Glutamatergic neuron (in vitro differentiated cells): ENCODE measurements at regions not wholly inside any gene's neighbourhood (a gene's known extent, or its start where the extent isn't known, plus 50 kb on each side); places are given as distances from the start of the nearest gene placed in this dataset.

Experiments used
- DNase-seq: peaks from one replicate; pipeline ENCODE4 v3.0.0; 2022
- H3K27ac Mint-ChIP-seq: one replicate; pipeline ENCODE4 v1.8.0; 2020; ENCODE audit warnings: mild to moderate bottlenecking, mixed read lengths, inconsistent platforms; ENCODE audit not compliant: unreplicated experiment
- H3K27me3 Mint-ChIP-seq: one replicate; pipeline ENCODE4 v1.8.0; 2020; ENCODE audit warnings: mild to moderate bottlenecking, moderate library complexity, mixed read lengths, inconsistent platforms; ENCODE audit not compliant: unreplicated experiment
- H3K36me3 Mint-ChIP-seq: one replicate; pipeline ENCODE4 v1.8.0; 2020; ENCODE audit warnings: mild to moderate bottlenecking, mixed read lengths, inconsistent platforms; ENCODE audit not compliant: unreplicated experiment
- H3K4me1 Mint-ChIP-seq: one replicate; pipeline ENCODE4 v1.8.0; 2020; ENCODE audit warnings: mild to moderate bottlenecking, low read depth, mixed read lengths, inconsistent platforms; ENCODE audit not compliant: unreplicated experiment
- H3K4me3 Mint-ChIP-seq: one replicate; pipeline ENCODE4 v1.8.0; 2020; ENCODE audit warnings: mild to moderate bottlenecking, mixed read lengths, inconsistent platforms; ENCODE audit not compliant: unreplicated experiment
- H3K9me3 Mint-ChIP-seq: one replicate; pipeline ENCODE4 v1.8.0; 2020; ENCODE audit warnings: mild to moderate bottlenecking, moderate library complexity, mixed read lengths, inconsistent platforms; ENCODE audit not compliant: unreplicated experiment
- CTCF ChIP-seq: fragments of 200-600 bp; sonication (generic); IDR thresholded peaks from one replicate; pipeline ENCODE4 v1.5.0; 2021; ENCODE audit not compliant: partially characterized antibody, unreplicated experiment

- TF ChIP-seq CTCF: no peak
- Mint-ChIP-seq H3K27ac (no peak overlapping the region), H3K36me3 (no peaks in the 10 kb centered on the region), H3K4me1 (peaks cover 3% of the 10 kb centered on the region), H3K27me3 (no peaks in the 10 kb centered on the region), H3K9me3 (peaks cover 1% of the 10 kb centered on the region), H3K4me3 (no peak overlapping the region)
- no peak for DNase-seq
Observed at GRCh38 chr6:34618430-34619182, 62.5 kb upstream of the SPDEF start.

- Mint-ChIP-seq H3K27ac (no peak overlapping the region), H3K27me3 (no peaks in the 10 kb centered on the region), H3K9me3 (peaks cover 1% of the 10 kb centered on the region), H3K36me3 (no peaks in the 10 kb centered on the region), H3K4me3 (no peak overlapping the region), H3K4me1 (peaks cover 3% of the 10 kb centered on the region)
- no peak for TF ChIP-seq CTCF
- no peak for DNase-seq
Observed at GRCh38 chr6:34617231-34617630, 61.1 kb upstream of the SPDEF start.

DNA sequence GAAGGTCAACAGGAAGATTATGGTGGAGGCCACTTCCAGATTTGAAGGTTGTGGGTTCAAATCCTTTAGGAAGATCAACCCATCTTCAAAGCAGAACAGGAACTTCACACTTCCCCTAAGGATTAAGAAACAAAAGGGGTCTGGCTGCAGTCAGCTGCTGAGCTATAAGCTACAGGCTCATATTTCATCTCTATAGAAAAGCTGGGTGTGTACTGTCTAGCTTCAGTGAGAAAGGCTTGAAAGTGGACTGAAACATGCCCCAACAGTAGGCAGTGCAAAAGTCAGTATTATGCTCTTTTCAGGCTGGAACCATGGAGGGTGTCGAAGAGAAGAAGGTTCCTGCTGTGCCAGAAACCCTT is 60.1 kb upstream of the SPDEF start:
- no peak overlapping the region for H3K27ac Mint-ChIP-seq
- no peak overlapping the region for H3K4me3 Mint-ChIP-seq
- peaks cover 3% of the 10 kb centered on the region for H3K4me1 Mint-ChIP-seq
- no peaks in the 10 kb centered on the region for H3K27me3 Mint-ChIP-seq
- DNase-seq: no peak
- TF ChIP-seq CTCF: no peak
- H3K9me3 Mint-ChIP-seq: peaks cover 1% of the 10 kb centered on the region
- no peaks in the 10 kb centered on the region for H3K36me3 Mint-ChIP-seq

DNA sequence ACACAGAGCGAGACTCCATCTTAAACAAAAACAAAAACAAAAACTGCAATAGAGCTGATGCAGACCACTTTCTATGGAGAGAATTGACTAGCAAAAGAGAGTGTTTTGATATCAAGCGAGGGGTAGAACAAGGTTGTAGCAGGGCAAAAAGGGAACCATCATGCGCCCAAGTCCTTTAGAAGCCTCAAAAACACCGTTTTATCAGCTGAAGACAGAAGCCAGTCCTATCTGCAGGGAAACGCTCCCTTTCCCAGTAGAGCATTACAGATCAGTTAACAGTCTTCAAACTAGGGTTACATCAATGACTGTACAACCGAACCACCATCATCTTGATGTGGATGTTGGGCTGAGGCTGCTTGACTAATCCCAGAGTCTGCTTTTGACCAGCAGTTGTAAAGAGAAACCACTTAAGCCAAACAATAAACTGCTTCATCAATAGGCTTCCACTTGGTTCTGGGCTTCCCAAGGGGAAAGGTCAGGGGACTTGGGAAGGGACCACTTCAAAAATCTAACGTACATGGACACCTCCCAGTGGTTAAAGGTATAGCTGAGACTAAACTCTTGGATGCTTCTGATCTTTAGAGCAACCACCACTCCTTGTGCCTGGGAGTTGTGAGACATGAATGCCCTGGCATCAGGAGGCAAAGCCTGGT is 59.6 kb upstream of the SPDEF start:
- no peak overlapping the region for H3K27ac Mint-ChIP-seq
- no peak for DNase-seq
- peaks cover 1% of the 10 kb centered on the region for H3K9me3 Mint-ChIP-seq
- peaks cover 3% of the 10 kb centered on the region for H3K4me1 Mint-ChIP-seq
- no peak for TF ChIP-seq CTCF
- H3K36me3 Mint-ChIP-seq: no peaks in the 10 kb centered on the region
- H3K4me3 Mint-ChIP-seq: no peak overlapping the region
- no peaks in the 10 kb centered on the region for H3K27me3 Mint-ChIP-seq

- peaks cover 12% of the 10 kb centered on the region for H3K4me1 Mint-ChIP-seq
- no peaks in the 10 kb centered on the region for H3K9me3 Mint-ChIP-seq
- H3K4me3 Mint-ChIP-seq: no peak overlapping the region
- no peak overlapping the region for H3K27ac Mint-ChIP-seq
- no peaks in the 10 kb centered on the region for H3K36me3 Mint-ChIP-seq
- no peak for TF ChIP-seq CTCF
- no peak for DNase-seq
- no peaks in the 10 kb centered on the region for H3K27me3 Mint-ChIP-seq
Observed at GRCh38 chr6:34610819-34611477, 54.8 kb upstream of the SPDEF start.
